Keratinocyte (primary cell): ENCODE measurements at regions not wholly inside any gene's neighbourhood (a gene's known extent, or its start where the extent isn't known, plus 50 kb on each side); places are given as distances from the start of the nearest gene placed in this dataset.

Source experiments
- EZH2 ChIP-seq: IDR thresholded peaks from one replicate; pipeline ENCODE4 v1.6.1; 2012; ENCODE audit warnings: inconsistent platforms, mild to moderate bottlenecking, low read length, moderate library complexity
- TF ChIP-seq, protein P1 (sequence below), 3 experiments: IDR thresholded peaks in 1 of 3; conservative IDR thresholded peaks in 1 of 3; optimal IDR thresholded peaks in 1 of 3; 2 replicates in 2 of 3; 3 replicates in 1 of 3; pipeline versions ENCODE3 to v1.5.1; 2011; ENCODE audit warnings: low read length in 3 of 3, mild to moderate bottlenecking in 3 of 3, moderate library complexity in 2 of 3, control low read depth in 1 of 3, inconsistent platforms in 1 of 3; ENCODE audit not compliant: insufficient read depth in 2 of 3; ENCODE audit errors: extremely low read depth in 1 of 3

DNA sequence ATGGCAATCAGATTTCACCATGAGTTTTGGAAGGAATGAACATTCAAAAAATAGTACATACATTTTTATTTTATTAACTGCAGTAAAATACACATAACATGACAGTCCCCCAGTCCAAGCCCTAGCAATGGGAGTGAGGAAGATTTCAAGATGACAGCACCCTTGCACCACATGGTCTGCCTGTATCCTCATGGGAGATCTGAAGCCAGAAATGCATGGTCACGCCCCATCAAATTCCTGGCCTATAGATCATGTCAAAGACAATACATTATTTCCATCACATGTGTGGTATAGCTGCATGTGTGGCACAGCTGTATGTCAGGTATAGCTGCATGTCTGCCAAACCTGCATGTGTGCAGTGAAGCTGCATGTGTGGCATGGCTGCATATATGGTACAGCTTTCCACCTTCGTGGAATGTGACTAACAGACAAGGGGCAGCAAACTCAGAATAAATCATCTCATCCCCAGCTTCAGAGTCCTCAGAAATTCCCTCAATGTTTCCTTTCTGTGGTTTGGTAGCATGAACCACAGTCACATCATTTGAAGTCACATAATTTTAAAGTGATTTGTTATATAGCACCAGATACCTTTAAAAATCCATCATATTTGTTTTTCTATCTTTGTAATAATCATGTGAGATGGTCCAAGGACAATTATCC is 518.2 kb upstream of the SOX11 start:
- TF ChIP-seq, protein P1, sequence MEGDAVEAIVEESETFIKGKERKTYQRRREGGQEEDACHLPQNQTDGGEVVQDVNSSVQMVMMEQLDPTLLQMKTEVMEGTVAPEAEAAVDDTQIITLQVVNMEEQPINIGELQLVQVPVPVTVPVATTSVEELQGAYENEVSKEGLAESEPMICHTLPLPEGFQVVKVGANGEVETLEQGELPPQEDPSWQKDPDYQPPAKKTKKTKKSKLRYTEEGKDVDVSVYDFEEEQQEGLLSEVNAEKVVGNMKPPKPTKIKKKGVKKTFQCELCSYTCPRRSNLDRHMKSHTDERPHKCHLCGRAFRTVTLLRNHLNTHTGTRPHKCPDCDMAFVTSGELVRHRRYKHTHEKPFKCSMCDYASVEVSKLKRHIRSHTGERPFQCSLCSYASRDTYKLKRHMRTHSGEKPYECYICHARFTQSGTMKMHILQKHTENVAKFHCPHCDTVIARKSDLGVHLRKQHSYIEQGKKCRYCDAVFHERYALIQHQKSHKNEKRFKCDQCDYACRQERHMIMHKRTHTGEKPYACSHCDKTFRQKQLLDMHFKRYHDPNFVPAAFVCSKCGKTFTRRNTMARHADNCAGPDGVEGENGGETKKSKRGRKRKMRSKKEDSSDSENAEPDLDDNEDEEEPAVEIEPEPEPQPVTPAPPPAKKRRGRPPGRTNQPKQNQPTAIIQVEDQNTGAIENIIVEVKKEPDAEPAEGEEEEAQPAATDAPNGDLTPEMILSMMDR (optimal IDR thresholded peaks at IDR 0.05 in 1 of 3, IDR thresholded peaks at IDR 0.05 in 1 of 3, conservative IDR thresholded peaks at IDR 0.05 in 1 of 3; ENCODE audit: extremely low read depth in 1 of 3, insufficient read depth in 2 of 3, low read length in 3 of 3) = no peak
- TF ChIP-seq EZH2 = no peak
